Stimulated activated effector memory CD8-positive, alpha-beta T cell treated with anti-CD3 and anti-CD28 coated beads, Interleukin-12 subunit alpha, Interleukin-12 subunit beta, amount 100 ng/mL, for 72 hours (primary cell): ENCODE measurements at regions not wholly inside any gene's neighbourhood (a gene's known extent, or its start where the extent isn't known, plus 50 kb on each side); places are given as distances from the start of the nearest gene placed in this dataset.
"Not testable (repeated sequence)": the region's sequence is repeated elsewhere in the genome, so short reads cannot be mapped to it uniquely, and the experiment has no call there.

Experiments
- ATAC-seq: fragments of 150-1000 bp; cut with Tn5 transposase; 2 replicates; pipeline ENCODE4 v1.10.0; 2021
- DNase-seq, 2 donors: peaks; one replicate each; pipeline ENCODE4 v3.0.0; 2021 to 2022; ENCODE audit warnings: low spot score in 2 of 2
- H3K27ac Mint-ChIP-seq: one replicate; pipeline ENCODE4 v1.8.0; 2022; ENCODE audit warnings: mild to moderate bottlenecking, mixed read lengths
- H3K36me3 Mint-ChIP-seq: one replicate; pipeline ENCODE4 v1.8.0; 2022; ENCODE audit warnings: mild to moderate bottlenecking, mixed read lengths
- H3K4me1 Mint-ChIP-seq: one replicate; pipeline ENCODE4 v1.8.0; 2022; ENCODE audit warnings: mixed read lengths
- H3K4me3 Mint-ChIP-seq: one replicate; pipeline ENCODE4 v1.8.0; 2022; ENCODE audit warnings: mild to moderate bottlenecking, mixed read lengths
- H3K9me3 Mint-ChIP-seq: one replicate; pipeline ENCODE4 v1.8.0; 2022; ENCODE audit warnings: mixed read lengths

GRCh38 chr2:142561656-142562055 lies 315.8 kb upstream of the KYNU start:
- Mint-ChIP-seq H3K9me3 (no peaks in the 10 kb centered on the region), H3K27ac (no peak overlapping the region), H3K4me3 (no peak overlapping the region), H3K36me3 (no peaks in the 10 kb centered on the region), H3K4me1 (no peaks in the 10 kb centered on the region)
- no peak for DNase-seq
- peak; percentile 53 for ATAC-seq

DNA sequence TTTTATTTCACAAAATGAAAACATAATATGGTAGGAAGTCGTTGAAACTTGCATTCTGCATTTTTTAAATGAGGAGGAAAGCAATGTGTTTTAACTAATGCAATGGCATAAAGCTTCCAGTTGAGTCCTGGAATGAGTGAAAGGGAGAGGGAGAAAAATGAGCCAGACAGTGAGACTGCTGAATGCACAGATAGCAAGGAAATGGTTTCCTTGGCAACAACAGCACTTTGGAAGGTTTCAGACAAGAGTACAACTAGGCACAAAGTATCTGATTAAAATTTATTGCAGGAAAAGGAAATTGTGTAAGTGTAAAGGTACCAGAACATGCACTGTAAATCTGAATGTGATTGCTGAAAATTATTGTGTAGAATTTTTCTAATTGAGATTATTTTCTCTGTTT lies 320.1 kb upstream of the KYNU start:
- DNase-seq: no peak
- Mint-ChIP-seq H3K9me3 (no peaks in the 10 kb centered on the region), H3K36me3 (no peaks in the 10 kb centered on the region), H3K27ac (no peak overlapping the region), H3K4me3 (no peak overlapping the region), H3K4me1 (no peaks in the 10 kb centered on the region)
- ATAC-seq: no peak

DNA sequence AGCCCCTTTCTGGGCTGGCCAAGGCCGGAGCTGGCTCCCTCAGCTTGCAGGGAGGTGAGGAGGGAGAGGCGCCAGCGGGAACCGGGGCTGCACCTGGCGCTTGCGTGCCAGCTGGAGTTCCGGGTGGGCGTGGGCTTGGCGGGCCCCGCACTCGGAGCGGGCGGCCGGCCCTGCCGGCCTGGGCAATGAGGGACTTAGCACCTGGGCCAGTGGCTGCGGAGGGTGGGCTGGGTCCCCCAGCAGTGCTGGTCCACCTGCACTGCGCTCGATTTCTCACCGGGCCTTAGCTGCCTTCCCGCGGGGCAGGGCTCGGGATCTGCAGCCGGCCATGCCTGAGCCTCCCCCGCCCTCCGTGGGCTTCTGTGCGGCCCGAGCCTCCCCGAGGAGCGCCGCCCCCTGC lies 331.5 kb upstream of the KYNU start:
- ATAC-seq, DNase-seq, H3K36me3 Mint-ChIP-seq, H3K4me3 Mint-ChIP-seq, H3K27ac Mint-ChIP-seq, H3K4me1 Mint-ChIP-seq: not testable (repeated sequence)
- peaks cover 16% of the 10 kb centered on the region for H3K9me3 Mint-ChIP-seq

DNA sequence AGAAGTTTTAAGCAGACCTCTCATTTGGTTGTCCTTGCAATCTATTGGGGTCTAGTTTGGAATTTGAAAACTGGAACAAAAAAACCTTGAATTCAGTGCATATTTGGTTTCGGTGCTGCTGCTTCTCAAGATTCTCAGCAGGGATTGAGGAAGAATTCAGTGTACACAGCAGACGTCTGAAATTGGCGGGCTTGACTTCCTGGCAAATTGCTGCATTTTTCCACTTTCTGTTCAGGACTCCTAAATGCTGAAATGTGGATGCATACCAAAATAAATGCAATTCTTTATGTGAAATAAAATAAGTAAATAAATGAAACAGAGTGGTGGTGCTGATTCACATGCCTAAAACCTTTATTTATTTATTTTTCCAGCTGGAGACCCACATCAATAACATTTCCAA lies 332.4 kb upstream of the KYNU start:
- Mint-ChIP-seq H3K36me3 (no peaks in the 10 kb centered on the region), H3K27ac (no peak overlapping the region), H3K4me1 (no peaks in the 10 kb centered on the region), H3K4me3 (no peak overlapping the region), H3K9me3 (peaks cover 15% of the 10 kb centered on the region)
- ATAC-seq (no peak), DNase-seq (no peak)

DNA sequence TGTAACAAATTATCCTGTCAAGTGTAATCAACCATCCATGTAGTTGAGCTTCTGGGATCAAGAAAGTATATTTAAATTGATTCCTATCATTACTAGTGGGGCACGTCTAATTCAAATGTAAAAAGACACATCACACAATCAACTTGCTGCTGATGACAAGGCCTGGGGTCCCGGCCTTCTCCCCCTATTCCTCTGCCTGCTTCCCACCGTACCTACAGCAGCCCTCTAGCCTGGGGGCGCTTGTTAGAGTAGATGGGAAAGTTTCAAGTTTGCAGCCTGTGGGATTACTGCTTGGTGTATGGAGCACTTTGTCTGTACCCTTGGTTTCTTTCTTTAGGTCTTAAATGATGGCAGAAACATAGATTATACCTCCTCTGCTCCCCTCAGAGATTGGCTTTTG lies 333.3 kb upstream of the KYNU start:
- DNase-seq (no peak), ATAC-seq (no peak)
- Mint-ChIP-seq H3K4me3 (no peak overlapping the region), H3K9me3 (peaks cover 15% of the 10 kb centered on the region), H3K27ac (no peak overlapping the region), H3K36me3 (no peaks in the 10 kb centered on the region), H3K4me1 (no peaks in the 10 kb centered on the region)

GRCh38 chr2:142542431-142542910 lies 335.0 kb upstream of the KYNU start:
- no peaks in the 10 kb centered on the region for H3K36me3 Mint-ChIP-seq
- no peak for ATAC-seq
- H3K27ac Mint-ChIP-seq: no peak overlapping the region
- no peak for DNase-seq
- peaks cover 9% of the 10 kb centered on the region for H3K9me3 Mint-ChIP-seq
- no peak overlapping the region for H3K4me3 Mint-ChIP-seq
- H3K4me1 Mint-ChIP-seq: no peaks in the 10 kb centered on the region

GRCh38 chr2:142536966-142537365 lies 340.5 kb upstream of the KYNU start:
- ATAC-seq (no peak), DNase-seq (no peak)
- Mint-ChIP-seq H3K27ac (no peak overlapping the region), H3K4me1 (no peaks in the 10 kb centered on the region), H3K36me3 (no peaks in the 10 kb centered on the region), H3K4me3 (no peak overlapping the region), H3K9me3 (no peaks in the 10 kb centered on the region)

- no peaks in the 10 kb centered on the region for H3K36me3 Mint-ChIP-seq
- no peaks in the 10 kb centered on the region for H3K4me1 Mint-ChIP-seq
- no peak overlapping the region for H3K4me3 Mint-ChIP-seq
- no peak for DNase-seq
- H3K9me3 Mint-ChIP-seq: no peaks in the 10 kb centered on the region
- H3K27ac Mint-ChIP-seq: no peak overlapping the region
- no peak for ATAC-seq
Observed at GRCh38 chr2:142536492-142536891, 341.0 kb upstream of the KYNU start.

DNA sequence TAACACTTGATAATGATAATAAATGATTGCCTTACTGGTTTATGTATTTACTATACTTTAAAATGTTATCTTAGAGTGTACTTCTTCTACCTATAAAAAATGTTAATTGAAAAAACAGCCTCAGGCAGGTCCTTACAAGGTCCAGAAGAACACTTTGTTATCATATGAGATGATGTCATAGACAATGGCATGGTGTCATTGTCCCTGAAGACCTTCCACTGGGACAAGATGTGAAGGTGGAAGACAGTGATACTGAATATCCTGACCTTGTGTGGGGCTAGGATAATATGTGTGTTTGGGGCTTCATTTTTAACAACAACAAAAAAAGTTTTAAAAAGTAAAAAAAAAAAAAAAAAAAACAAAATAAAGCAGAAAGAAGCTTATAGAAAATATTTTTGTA lies 342.2 kb upstream of the KYNU start:
- H3K4me3 Mint-ChIP-seq: no peak overlapping the region
- no peaks in the 10 kb centered on the region for H3K36me3 Mint-ChIP-seq
- H3K9me3 Mint-ChIP-seq: peaks cover 4% of the 10 kb centered on the region
- ATAC-seq (no peak), DNase-seq (no peak)
- no peak overlapping the region for H3K27ac Mint-ChIP-seq
- H3K4me1 Mint-ChIP-seq: no peaks in the 10 kb centered on the region

- no peak overlapping the region for H3K4me3 Mint-ChIP-seq
- peaks cover 4% of the 10 kb centered on the region for H3K9me3 Mint-ChIP-seq
- no peak overlapping the region for H3K27ac Mint-ChIP-seq
- DNase-seq (no peak), ATAC-seq (no peak)
- H3K36me3 Mint-ChIP-seq: no peaks in the 10 kb centered on the region
- no peaks in the 10 kb centered on the region for H3K4me1 Mint-ChIP-seq
Observed at GRCh38 chr2:142533177-142533576, 344.3 kb upstream of the KYNU start.

DNA sequence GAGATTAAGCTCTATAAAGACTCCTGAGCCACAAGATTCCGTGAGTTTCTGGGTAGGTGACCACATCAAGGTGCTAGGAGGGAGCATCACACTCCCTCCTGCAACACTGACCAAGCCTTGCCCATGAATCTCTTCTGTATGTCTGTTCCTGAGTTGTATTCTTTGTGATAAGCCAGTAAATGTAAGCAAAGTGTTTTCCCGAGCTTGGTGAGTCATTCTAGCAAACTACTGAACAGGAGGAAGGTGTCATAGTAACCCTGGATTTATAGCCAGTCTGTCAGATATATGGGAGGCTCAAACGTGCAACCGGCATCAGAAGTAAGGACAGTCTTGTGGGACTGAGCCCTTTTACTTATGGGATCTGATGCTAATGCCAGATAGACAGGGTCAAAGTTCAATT lies 346.1 kb upstream of the KYNU start:
- ATAC-seq: no peak
- H3K9me3 Mint-ChIP-seq: peaks cover 4% of the 10 kb centered on the region
- H3K4me1 Mint-ChIP-seq: no peaks in the 10 kb centered on the region
- no peaks in the 10 kb centered on the region for H3K36me3 Mint-ChIP-seq
- H3K27ac Mint-ChIP-seq: no peak overlapping the region
- no peak overlapping the region for H3K4me3 Mint-ChIP-seq
- DNase-seq: no peak

DNA sequence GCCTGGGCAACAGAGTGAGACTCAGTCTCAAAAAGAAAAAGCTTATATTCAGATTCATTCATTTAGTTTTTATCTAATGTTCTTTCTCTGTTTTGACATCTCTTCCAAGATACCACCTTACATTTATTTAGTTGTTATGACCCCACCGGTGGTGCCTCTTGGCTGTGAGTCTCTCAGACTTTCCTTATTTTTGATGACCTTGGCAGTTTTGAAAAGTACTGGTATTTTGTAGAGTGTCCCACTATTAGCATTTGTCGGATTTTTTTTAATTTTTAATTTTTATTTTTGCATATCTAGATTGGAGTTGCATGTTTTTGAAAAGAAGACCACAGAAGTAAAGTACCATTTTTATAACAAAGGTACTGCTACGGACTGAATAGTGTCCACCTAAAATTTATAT lies 351.7 kb upstream of the KYNU start:
- DNase-seq: no peak
- Mint-ChIP-seq H3K36me3 (no peaks in the 10 kb centered on the region), H3K9me3 (peaks cover 3% of the 10 kb centered on the region), H3K27ac (no peak overlapping the region), H3K4me1 (no peaks in the 10 kb centered on the region), H3K4me3 (no peak overlapping the region)
- no peak for ATAC-seq

DNA sequence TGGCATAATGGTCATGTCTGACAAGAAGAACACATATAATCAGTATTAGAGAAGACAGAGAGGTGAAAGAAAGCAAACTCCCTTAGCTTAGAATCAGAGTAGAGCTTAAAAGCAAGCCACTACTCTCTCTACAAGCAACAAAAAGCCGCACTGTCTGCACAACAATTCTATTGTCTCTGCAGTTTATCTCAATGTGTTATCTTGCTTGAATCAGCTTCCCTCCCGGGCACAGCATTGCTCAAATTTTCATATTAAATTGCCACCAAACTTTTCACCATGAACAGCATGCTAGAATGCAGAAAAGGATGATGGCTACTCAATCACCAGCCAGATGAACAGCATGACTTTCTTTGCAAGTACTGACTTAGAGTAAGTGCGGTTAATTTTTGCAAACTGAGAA lies 356.0 kb upstream of the KYNU start:
- no peaks in the 10 kb centered on the region for H3K4me1 Mint-ChIP-seq
- no peak for ATAC-seq
- peaks cover 8% of the 10 kb centered on the region for H3K9me3 Mint-ChIP-seq
- no peaks in the 10 kb centered on the region for H3K36me3 Mint-ChIP-seq
- no peak overlapping the region for H3K27ac Mint-ChIP-seq
- no peak overlapping the region for H3K4me3 Mint-ChIP-seq
- DNase-seq: no peak

- no peak overlapping the region for H3K4me3 Mint-ChIP-seq
- no peaks in the 10 kb centered on the region for H3K36me3 Mint-ChIP-seq
- no peak overlapping the region for H3K27ac Mint-ChIP-seq
- no peak for ATAC-seq
- peaks cover 5% of the 10 kb centered on the region for H3K9me3 Mint-ChIP-seq
- H3K4me1 Mint-ChIP-seq: no peaks in the 10 kb centered on the region
- no peak for DNase-seq
Observed at GRCh38 chr2:142515493-142515892, 362.0 kb upstream of the KYNU start.

GRCh38 chr2:142509401-142509800 lies 368.1 kb upstream of the KYNU start:
- DNase-seq (no peak), ATAC-seq (no peak)
- no peak overlapping the region for H3K4me3 Mint-ChIP-seq
- no peaks in the 10 kb centered on the region for H3K36me3 Mint-ChIP-seq
- H3K9me3 Mint-ChIP-seq: peaks cover 10% of the 10 kb centered on the region
- no peaks in the 10 kb centered on the region for H3K4me1 Mint-ChIP-seq
- H3K27ac Mint-ChIP-seq: no peak overlapping the region

GRCh38 chr2:142504754-142505153 lies 372.7 kb upstream of the KYNU start:
- peaks cover 19% of the 10 kb centered on the region for H3K9me3 Mint-ChIP-seq
- H3K4me1 Mint-ChIP-seq: no peaks in the 10 kb centered on the region
- DNase-seq (no peak), ATAC-seq (no peak)
- no peaks in the 10 kb centered on the region for H3K36me3 Mint-ChIP-seq
- no peak overlapping the region for H3K27ac Mint-ChIP-seq
- H3K4me3 Mint-ChIP-seq: no peak overlapping the region

GRCh38 chr2:142502402-142502801 lies 371.6 kb upstream of the LRP1B start:
- ATAC-seq: no peak
- H3K9me3 Mint-ChIP-seq: peaks cover 19% of the 10 kb centered on the region
- H3K4me1 Mint-ChIP-seq: no peaks in the 10 kb centered on the region

More at GRCh38 chr2:142502402-142502801, 371.6 kb upstream of the LRP1B start:
- Mint-ChIP-seq H3K4me3 (no peak overlapping the region), H3K27ac (no peak overlapping the region), H3K36me3 (no peaks in the 10 kb centered on the region)
- DNase-seq: no peak
